ENCODE measurements at regions not wholly inside any gene's neighbourhood (a gene's known extent, or its start where the extent isn't known, plus 50 kb on each side); places are given as distances from the start of the nearest gene placed in this dataset.

GRCh38 chr6:137655291-137655690, 161.1 kb upstream of the OLIG3 start:
- H3K4me3 ChIP-seq (ENCODE audit: low read length) = no peak overlapping the region
- no peak for DNase-seq (ENCODE audit: low read depth)
- TF ChIP-seq, protein P1, sequence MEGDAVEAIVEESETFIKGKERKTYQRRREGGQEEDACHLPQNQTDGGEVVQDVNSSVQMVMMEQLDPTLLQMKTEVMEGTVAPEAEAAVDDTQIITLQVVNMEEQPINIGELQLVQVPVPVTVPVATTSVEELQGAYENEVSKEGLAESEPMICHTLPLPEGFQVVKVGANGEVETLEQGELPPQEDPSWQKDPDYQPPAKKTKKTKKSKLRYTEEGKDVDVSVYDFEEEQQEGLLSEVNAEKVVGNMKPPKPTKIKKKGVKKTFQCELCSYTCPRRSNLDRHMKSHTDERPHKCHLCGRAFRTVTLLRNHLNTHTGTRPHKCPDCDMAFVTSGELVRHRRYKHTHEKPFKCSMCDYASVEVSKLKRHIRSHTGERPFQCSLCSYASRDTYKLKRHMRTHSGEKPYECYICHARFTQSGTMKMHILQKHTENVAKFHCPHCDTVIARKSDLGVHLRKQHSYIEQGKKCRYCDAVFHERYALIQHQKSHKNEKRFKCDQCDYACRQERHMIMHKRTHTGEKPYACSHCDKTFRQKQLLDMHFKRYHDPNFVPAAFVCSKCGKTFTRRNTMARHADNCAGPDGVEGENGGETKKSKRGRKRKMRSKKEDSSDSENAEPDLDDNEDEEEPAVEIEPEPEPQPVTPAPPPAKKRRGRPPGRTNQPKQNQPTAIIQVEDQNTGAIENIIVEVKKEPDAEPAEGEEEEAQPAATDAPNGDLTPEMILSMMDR (conservative IDR thresholded peaks at IDR 0.05; ENCODE audit: low read length) = no peak

DNA sequence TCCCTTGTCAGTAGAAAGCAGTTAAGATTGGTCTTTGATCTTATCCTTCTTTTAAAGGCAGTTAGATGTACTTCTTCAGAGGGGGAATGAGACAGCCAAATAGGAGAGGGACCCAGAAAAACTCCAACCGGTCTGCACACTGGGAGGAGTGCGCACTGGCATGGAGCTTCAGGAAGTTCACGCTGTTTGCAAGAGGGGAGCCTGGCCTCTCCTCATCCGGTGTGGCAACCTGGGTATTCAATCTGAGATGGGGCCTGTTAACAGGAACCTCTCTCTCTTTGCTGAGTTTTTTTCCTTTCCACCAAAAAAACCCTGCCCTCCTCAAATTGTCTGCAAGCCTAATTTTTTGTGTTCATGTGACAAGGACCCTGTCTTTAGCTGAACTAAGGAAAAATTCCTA, 162.5 kb upstream of the OLIG3 start:
- TF ChIP-seq, protein P1 (conservative IDR thresholded peaks at IDR 0.05; ENCODE audit: low read length) = no peak
- no peak for DNase-seq (ENCODE audit: low read depth)
- no peak overlapping the region for H3K4me3 ChIP-seq (ENCODE audit: low read length)

DNA sequence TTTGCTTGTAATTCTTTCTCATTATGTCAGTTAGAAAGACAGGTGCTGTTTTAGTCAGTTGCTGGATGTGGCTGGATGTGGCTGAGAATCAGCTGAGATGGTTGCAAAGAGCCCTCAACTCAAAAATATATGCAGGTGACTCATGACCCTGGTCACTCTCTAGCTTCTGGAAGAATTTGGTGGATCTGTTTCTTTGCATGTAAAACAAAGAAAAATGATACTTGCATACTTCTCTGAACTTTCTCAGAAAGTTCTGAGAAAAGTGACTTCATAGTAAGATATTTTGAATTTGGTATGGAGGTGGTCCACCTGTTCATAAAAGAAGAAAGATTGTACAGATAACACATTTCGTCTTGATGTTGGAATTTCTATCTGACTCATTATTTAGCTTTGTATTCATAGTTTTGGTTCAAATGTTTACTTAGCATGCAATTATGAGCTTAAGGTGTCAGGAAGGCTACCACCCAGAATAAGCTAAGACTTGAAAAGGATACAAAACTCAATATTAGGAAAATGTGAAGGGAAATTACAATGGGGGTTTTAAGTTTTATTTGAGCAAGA, 163.2 kb upstream of the OLIG3 start:
- H3K4me3 ChIP-seq (ENCODE audit: low read length) = no peak overlapping the region
- TF ChIP-seq, protein P1 (conservative IDR thresholded peaks at IDR 0.05; ENCODE audit: low read length) = no peak
- no peak for DNase-seq (ENCODE audit: low read depth)

GRCh38 chr6:137658287-137658686, 164.1 kb upstream of the OLIG3 start:
- no peak for DNase-seq (ENCODE audit: low read depth)
- no peak overlapping the region for H3K4me3 ChIP-seq (ENCODE audit: low read length)
- TF ChIP-seq, protein P1 (conservative IDR thresholded peaks at IDR 0.05; ENCODE audit: low read length) = no peak

GRCh38 chr6:137659871-137660270, 165.7 kb upstream of the OLIG3 start:
- no peak for DNase-seq (ENCODE audit: low read depth)
- no peak overlapping the region for H3K4me3 ChIP-seq (ENCODE audit: low read length)
- TF ChIP-seq, protein P1 (conservative IDR thresholded peaks at IDR 0.05; ENCODE audit: low read length) = no peak

GRCh38 chr6:137660296-137660731, 166.1 kb upstream of the OLIG3 start:
- no peak overlapping the region for H3K4me3 ChIP-seq (ENCODE audit: low read length)
- TF ChIP-seq, protein P1 (conservative IDR thresholded peaks at IDR 0.05; ENCODE audit: low read length) = no peak
- no peak for DNase-seq (ENCODE audit: low read depth)

GRCh38 chr6:137661601-137662000, 167.4 kb upstream of the OLIG3 start:
- no peak overlapping the region for H3K4me3 ChIP-seq (ENCODE audit: low read length)
- TF ChIP-seq, protein P1 (conservative IDR thresholded peaks at IDR 0.05; ENCODE audit: low read length) = peak; percentile 70
- DNase-seq (ENCODE audit: low read depth) = peak; percentile 33

Data from AG10803 (cell line).